HFFc6 (cell line): ENCODE measurements at regions not wholly inside any gene's neighbourhood (a gene's known extent, or its start where the extent isn't known, plus 50 kb on each side); places are given as distances from the start of the nearest gene placed in this dataset.

Source experiments
- DNase-seq: peaks from one replicate; pipeline ENCODE4 v3.0.0-alpha.2; 2018
- H3K27ac Mint-ChIP-seq: 2 replicates; pipeline ENCODE4 v1.8.0; 2020; ENCODE audit warnings: mild to moderate bottlenecking, mixed read lengths
- H3K27me3 Mint-ChIP-seq: 2 replicates; pipeline ENCODE4 v1.8.0; 2021; ENCODE audit warnings: mild to moderate bottlenecking, moderate library complexity, mixed read lengths; ENCODE audit not compliant: insufficient read depth
- H3K36me3 Mint-ChIP-seq: 2 replicates; pipeline ENCODE4 v1.8.0; 2021; ENCODE audit warnings: low read depth, mixed read lengths
- H3K4me1 Mint-ChIP-seq: 2 replicates; pipeline ENCODE4 v1.8.0; 2020; ENCODE audit warnings: low read depth, mixed read lengths
- H3K4me3 Mint-ChIP-seq: 2 replicates; pipeline ENCODE4 v1.8.0; 2020; ENCODE audit warnings: mild to moderate bottlenecking, moderate library complexity, mixed read lengths
- H3K9me3 Mint-ChIP-seq: 2 replicates; pipeline ENCODE4 v1.8.0; 2020; ENCODE audit warnings: mild to moderate bottlenecking, mixed read lengths
- TF ChIP-seq, protein P1 (sequence below): fragments of 200-600 bp; sonication (generic); IDR thresholded peaks from 2 replicates; pipeline ENCODE4 v1.5.0; 2021; ENCODE audit warnings: antibody characterized with exemption, mild to moderate bottlenecking

DNA sequence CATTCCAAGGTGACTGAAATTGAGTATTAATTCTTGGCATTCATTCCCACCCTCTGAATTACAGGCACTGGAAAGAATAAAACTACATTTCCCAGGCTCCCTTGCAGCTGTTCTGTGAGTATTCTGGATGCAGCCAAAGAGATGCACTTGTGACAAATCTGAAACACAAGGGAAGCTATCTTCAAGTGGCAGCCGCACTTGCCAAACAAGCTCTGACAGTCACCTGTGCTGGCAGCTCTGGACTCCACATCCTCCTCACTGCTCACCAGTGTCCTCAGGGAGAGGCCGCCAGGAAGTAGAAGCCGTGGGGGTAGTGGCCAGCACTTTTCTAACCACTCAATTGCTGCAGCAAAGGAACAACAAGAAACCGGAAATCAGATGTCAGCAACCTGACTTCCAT lies 275.0 kb downstream of the NR2F1-AS1 start:
- H3K9me3 Mint-ChIP-seq = no peaks in the 10 kb centered on the region
- H3K27me3 Mint-ChIP-seq = no peaks in the 10 kb centered on the region; the same call in none of the 2 replicates
- no peak overlapping the region for H3K4me3 Mint-ChIP-seq
- no peak overlapping the region for H3K27ac Mint-ChIP-seq
- DNase-seq = no peak
- TF ChIP-seq, protein P1, sequence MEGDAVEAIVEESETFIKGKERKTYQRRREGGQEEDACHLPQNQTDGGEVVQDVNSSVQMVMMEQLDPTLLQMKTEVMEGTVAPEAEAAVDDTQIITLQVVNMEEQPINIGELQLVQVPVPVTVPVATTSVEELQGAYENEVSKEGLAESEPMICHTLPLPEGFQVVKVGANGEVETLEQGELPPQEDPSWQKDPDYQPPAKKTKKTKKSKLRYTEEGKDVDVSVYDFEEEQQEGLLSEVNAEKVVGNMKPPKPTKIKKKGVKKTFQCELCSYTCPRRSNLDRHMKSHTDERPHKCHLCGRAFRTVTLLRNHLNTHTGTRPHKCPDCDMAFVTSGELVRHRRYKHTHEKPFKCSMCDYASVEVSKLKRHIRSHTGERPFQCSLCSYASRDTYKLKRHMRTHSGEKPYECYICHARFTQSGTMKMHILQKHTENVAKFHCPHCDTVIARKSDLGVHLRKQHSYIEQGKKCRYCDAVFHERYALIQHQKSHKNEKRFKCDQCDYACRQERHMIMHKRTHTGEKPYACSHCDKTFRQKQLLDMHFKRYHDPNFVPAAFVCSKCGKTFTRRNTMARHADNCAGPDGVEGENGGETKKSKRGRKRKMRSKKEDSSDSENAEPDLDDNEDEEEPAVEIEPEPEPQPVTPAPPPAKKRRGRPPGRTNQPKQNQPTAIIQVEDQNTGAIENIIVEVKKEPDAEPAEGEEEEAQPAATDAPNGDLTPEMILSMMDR = no peak
- H3K4me1 Mint-ChIP-seq = peaks cover 32% of the 10 kb centered on the region
- no peaks in the 10 kb centered on the region for H3K36me3 Mint-ChIP-seq

- no peak overlapping the region for H3K27ac Mint-ChIP-seq
- no peak overlapping the region for H3K4me3 Mint-ChIP-seq
- DNase-seq = no peak
- no peaks in the 10 kb centered on the region for H3K9me3 Mint-ChIP-seq
- no peaks in the 10 kb centered on the region; the same call in none of the 2 replicates for H3K27me3 Mint-ChIP-seq
- H3K36me3 Mint-ChIP-seq = no peaks in the 10 kb centered on the region
- TF ChIP-seq, protein P1 = no peak
- H3K4me1 Mint-ChIP-seq = peaks cover 32% of the 10 kb centered on the region
Observed at GRCh38 chr5:93304456-93305250, 276.4 kb downstream of the NR2F1-AS1 start.

DNA sequence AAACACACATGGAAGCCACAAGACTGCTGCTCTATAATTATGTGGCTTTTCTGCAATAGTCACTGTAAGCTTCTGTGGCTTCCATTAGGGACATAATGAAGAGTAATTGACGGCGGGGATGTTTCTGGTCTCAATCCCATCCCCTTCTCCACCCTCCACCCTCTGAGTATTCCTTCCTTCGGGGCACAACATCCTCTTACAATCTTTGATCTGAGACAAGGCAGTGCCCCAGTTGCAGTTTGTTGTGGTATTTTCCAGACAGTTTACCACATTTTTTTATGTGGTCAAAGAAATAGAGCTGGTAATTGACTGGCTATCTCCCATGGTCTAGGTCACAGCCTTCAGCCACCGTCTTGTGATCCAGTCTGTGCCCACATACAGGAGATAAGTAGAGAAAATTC lies 277.7 kb downstream of the NR2F1-AS1 start:
- no peak overlapping the region for H3K4me3 Mint-ChIP-seq
- no peaks in the 10 kb centered on the region for H3K9me3 Mint-ChIP-seq
- TF ChIP-seq, protein P1 = no peak
- H3K27me3 Mint-ChIP-seq = no peaks in the 10 kb centered on the region; the same call in none of the 2 replicates
- H3K36me3 Mint-ChIP-seq = no peaks in the 10 kb centered on the region
- peaks cover 28% of the 10 kb centered on the region for H3K4me1 Mint-ChIP-seq
- DNase-seq = no peak
- no peak overlapping the region for H3K27ac Mint-ChIP-seq

DNA sequence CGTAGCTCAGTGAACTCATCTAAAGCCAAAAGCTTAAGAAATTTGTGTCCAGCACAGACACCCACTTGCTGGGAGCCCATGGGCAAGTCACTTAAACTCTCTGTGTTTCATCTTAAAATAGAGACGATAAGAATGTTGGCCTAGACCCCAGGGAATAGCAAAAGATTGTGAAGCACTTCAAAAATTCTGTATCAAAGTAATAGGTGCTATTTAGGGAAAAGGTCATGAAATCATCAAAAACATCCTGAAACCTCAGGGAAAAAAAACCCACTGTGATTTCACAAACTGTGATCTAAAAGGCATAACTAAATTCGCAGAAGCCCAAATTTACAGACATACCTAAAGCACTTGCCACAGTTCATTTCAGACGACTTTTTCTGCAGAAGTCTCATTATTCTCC lies 278.3 kb downstream of the NR2F1-AS1 start:
- H3K4me3 Mint-ChIP-seq = no peak overlapping the region
- H3K27me3 Mint-ChIP-seq = no peaks in the 10 kb centered on the region; the same call in none of the 2 replicates
- TF ChIP-seq, protein P1 = no peak
- no peak for DNase-seq
- H3K9me3 Mint-ChIP-seq = no peaks in the 10 kb centered on the region
- no peak overlapping the region for H3K27ac Mint-ChIP-seq
- peaks cover 22% of the 10 kb centered on the region for H3K4me1 Mint-ChIP-seq
- no peaks in the 10 kb centered on the region for H3K36me3 Mint-ChIP-seq

DNA sequence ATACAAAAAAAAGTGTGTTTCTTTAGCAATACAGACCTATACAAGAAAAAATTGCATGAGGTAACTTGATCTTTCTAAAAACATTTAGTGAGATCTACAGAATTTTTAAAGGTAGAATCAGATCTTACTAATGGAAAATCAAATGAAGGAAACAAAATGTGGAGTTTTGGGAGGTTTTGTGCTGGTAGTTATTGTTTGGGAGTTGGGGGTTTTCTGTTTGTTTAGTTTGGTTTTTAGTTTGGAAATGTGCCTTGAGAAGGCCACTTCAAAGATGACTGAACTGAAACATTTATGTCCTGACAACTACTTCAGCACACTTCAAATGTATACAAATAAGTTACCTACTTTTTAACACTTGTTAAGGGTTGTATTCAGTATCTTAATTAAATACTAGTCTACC lies 280.1 kb downstream of the NR2F1-AS1 start:
- no peaks in the 10 kb centered on the region for H3K9me3 Mint-ChIP-seq
- peaks cover 12% of the 10 kb centered on the region for H3K4me1 Mint-ChIP-seq
- no peak overlapping the region for H3K4me3 Mint-ChIP-seq
- H3K27me3 Mint-ChIP-seq = no peaks in the 10 kb centered on the region
- DNase-seq = no peak
- TF ChIP-seq, protein P1 = no peak
- H3K27ac Mint-ChIP-seq = no peak overlapping the region
- no peaks in the 10 kb centered on the region for H3K36me3 Mint-ChIP-seq
